ENCODE measurements at regions not wholly inside any gene's neighbourhood (a gene's known extent, or its start where the extent isn't known, plus 50 kb on each side); places are given as distances from the start of the nearest gene placed in this dataset.
"Not testable (repeated sequence)": the region's sequence is repeated elsewhere in the genome, so short reads cannot be mapped to it uniquely, and the experiment has no call there.

DNA sequence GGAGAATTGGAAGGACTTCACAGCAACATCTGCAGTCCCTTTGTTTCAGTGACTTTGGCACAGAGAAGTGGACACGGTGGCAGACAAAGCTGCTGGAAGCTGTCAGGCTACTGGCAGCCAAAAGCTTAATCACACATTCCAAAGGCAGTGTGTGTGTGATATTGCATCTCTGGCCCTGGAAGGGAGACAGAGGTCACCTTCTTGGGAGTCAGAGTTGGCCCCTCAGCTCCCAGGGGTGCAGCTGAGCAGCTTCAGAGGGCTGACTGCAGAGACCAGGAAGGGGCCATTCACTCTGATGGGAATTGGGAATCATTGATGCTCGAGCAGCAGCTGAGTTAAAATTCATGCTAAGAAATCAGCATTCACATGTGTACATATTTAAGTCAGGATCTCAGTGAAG is 115.7 kb upstream of the PDCD2 start:
- TF ChIP-seq, protein P1, sequence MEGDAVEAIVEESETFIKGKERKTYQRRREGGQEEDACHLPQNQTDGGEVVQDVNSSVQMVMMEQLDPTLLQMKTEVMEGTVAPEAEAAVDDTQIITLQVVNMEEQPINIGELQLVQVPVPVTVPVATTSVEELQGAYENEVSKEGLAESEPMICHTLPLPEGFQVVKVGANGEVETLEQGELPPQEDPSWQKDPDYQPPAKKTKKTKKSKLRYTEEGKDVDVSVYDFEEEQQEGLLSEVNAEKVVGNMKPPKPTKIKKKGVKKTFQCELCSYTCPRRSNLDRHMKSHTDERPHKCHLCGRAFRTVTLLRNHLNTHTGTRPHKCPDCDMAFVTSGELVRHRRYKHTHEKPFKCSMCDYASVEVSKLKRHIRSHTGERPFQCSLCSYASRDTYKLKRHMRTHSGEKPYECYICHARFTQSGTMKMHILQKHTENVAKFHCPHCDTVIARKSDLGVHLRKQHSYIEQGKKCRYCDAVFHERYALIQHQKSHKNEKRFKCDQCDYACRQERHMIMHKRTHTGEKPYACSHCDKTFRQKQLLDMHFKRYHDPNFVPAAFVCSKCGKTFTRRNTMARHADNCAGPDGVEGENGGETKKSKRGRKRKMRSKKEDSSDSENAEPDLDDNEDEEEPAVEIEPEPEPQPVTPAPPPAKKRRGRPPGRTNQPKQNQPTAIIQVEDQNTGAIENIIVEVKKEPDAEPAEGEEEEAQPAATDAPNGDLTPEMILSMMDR (conservative IDR thresholded peaks at IDR 0.05), result not testable (repeated sequence)
- TF ChIP-seq ZFX (IDR thresholded peaks at IDR 0.05), result not testable (repeated sequence)
